GM18951 (cell line): ENCODE measurements at regions not wholly inside any gene's neighbourhood (a gene's known extent, or its start where the extent isn't known, plus 50 kb on each side); places are given as distances from the start of the nearest gene placed in this dataset.

Experiments used
- POLR2A ChIP-seq: IDR thresholded peaks from 4 replicates; pipeline ENCODE4 v1.6.1; 2011; ENCODE audit warnings: mild to moderate bottlenecking; ENCODE audit not compliant: insufficient read length, insufficient read depth; ENCODE audit errors: extremely low read depth
- in situ Hi-C: fragments of 300-500 bp; cut with MboI; formaldehyde crosslinking; loops from one replicate; pipeline ENCODE4 v1.12.0; 2022; ENCODE audit warnings: low sequenced_read_pairs, mixed read lengths, inconsistent platforms; ENCODE audit not compliant: unreplicated experiment

GRCh38 chr5:139733698-139734538 is 61.7 kb upstream of the PSD2 start:
- no peak for TF ChIP-seq POLR2A
- in situ Hi-C loops: no loop called here

- in situ Hi-C loops: no loop called here
- TF ChIP-seq POLR2A: no peak
These were observed 61.1 kb upstream of the PSD2 start for GRCh38 chr5:139734539-139734916.

- in situ Hi-C loops: no loop called here
These were observed 57.1 kb upstream of the PSD2 start for GRCh38 chr5:139738193-139739149.

GRCh38 chr5:139739150-139739974 is 56.2 kb upstream of the PSD2 start:
- in situ Hi-C loops: no loop called here
- no peak for TF ChIP-seq POLR2A

More at GRCh38 chr5:139738193-139739149, 57.1 kb upstream of the PSD2 start:
- no peak for TF ChIP-seq POLR2A

GRCh38 chr5:139740138-139740991 is 55.2 kb upstream of the PSD2 start:
- in situ Hi-C loops: no loop called here
- TF ChIP-seq POLR2A: no peak

GRCh38 chr5:139740992-139741672 is 54.5 kb upstream of the PSD2 start:
- in situ Hi-C loops: no loop called here
- no peak for TF ChIP-seq POLR2A

- TF ChIP-seq POLR2A: no peak
- in situ Hi-C loops: no loop called here
These were observed 53.8 kb upstream of the PSD2 start for GRCh38 chr5:139741823-139742172.

- in situ Hi-C loops: no loop called here
- no peak for TF ChIP-seq POLR2A
These were observed 53.3 kb upstream of the PSD2 start for GRCh38 chr5:139742173-139742903.

GRCh38 chr5:139743001-139743771 is 52.4 kb upstream of the PSD2 start:
- in situ Hi-C loops: no loop called here
- TF ChIP-seq POLR2A: no peak

- no peak for TF ChIP-seq POLR2A
- in situ Hi-C loops: no loop called here
These were observed 51.8 kb upstream of the PSD2 start for GRCh38 chr5:139743804-139744203.
